ENCODE measurements at regions not wholly inside any gene's neighbourhood (a gene's known extent, or its start where the extent isn't known, plus 50 kb on each side); places are given as distances from the start of the nearest gene placed in this dataset.

- TF ChIP-seq POLR2AphosphoS5 (IDR thresholded peaks at IDR 0.05; ENCODE audit: low read depth) (no peak), CTCF (IDR thresholded peaks at IDR 0.05; ENCODE audit: insufficient read depth, low read length) (no peak), GABPA (IDR thresholded peaks at IDR 0.05; ENCODE audit: low read depth) (no peak), REST (IDR thresholded peaks at IDR 0.05; ENCODE audit: insufficient replicate concordance, low read depth) (no peak), SPI1 (IDR thresholded peaks at IDR 0.05; ENCODE audit: borderline replicate concordance, low read depth) (no peak)
Measured at GRCh38 chr17:27222515-27222914, 71.4 kb upstream of the WSB1 start.
